HG02981 (cell line): ENCODE measurements at regions not wholly inside any gene's neighbourhood (a gene's known extent, or its start where the extent isn't known, plus 50 kb on each side); places are given as distances from the start of the nearest gene placed in this dataset.

Experiments
- ATAC-seq: cut with Tn5 transposase; IDR thresholded peaks from one replicate; pipeline ENCODE4 v1.9.1; 2021; ENCODE audit warnings: mild to moderate bottlenecking, moderate library complexity; ENCODE audit not compliant: unreplicated experiment

DNA sequence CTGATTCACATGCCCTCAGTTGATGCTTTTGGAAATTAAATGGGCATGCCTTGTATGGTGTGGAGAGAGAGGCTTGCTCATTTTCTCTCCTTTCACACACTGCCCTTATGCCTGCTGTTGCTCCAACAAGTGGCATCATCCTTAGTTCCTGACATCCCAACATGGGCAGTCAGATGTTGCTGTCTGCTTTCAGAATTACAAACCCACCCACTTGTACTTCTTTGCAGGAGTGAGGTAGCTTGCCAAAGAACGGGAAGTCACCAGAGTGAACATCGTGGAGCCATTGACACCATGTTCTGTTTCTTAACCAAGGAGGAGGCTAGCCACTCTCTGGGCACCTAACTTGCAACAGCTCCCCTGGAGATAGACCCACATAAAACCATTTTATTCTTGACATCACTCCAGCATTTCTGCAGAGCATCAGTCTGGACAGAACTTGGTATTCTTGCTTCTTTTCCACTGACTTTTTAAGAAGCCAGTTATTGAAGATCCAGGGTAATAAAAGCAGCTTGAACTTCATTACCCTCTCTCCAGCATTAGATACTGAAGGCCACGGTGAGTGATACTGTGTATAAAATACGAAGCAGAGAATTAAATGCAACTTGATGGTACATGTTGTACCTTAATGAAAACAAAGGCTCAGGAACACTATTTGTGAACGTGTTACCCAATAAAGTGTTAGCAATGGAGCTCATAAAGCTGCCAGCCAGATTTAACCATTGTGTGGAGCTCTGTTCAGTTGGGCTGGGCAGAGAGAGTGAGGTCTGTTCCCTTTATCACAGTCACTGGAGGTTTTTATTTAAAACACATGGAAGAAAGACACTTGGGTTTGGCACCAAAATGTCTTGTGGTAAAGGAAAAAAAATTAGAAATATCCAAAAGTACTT is 195.8 kb upstream of the HABP2 start:
- no peak for ATAC-seq

DNA sequence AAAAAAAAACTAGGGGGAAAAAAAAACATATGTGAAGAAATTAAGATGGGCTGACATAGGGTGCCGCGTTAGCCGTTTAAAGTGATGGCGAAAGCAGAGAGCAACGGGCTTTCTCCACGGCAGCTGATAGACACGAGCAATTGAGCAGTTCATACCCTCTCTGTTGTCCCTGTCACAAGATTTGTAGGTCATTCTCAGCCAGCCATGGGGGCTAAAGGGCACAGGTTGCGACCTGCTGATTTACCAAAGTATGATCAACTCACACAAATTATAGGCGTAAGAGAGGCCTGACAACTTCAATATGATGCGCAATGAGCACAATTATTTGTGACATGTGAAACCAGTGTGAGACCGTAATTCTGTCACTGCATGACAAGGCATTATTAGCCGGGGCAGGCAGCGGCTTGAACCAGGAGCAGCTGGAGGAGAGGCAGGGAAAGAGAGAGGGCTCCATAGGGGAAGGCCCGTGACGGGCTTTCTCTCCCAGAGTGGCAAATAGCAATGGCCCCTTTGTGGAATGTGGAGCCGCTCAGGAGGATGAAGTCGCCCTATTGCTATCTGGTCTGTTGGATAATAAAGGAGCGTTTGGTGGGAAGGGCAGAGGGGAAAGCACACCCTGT is 195.1 kb upstream of the HABP2 start:
- no peak for ATAC-seq

DNA sequence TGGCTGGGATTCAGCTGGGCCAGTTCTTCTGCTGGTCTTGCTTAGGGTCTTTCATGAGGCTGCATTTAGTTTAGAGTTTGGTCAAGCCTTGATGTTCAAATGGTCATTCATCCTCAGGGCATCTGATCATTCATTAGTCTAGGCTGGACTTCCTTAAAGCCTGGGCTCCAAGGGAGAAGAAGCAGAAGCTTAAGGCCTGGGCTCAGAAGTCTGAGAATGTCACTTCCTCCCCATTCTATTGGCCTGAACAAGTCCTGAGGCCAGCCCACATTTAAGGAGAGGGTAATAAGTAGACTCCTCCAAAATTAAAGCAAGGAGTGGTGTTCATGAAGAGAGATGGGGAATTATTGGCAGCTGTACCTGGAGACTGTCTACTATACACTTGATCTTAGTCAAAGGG is 193.2 kb upstream of the HABP2 start:
- ATAC-seq = no peak

DNA sequence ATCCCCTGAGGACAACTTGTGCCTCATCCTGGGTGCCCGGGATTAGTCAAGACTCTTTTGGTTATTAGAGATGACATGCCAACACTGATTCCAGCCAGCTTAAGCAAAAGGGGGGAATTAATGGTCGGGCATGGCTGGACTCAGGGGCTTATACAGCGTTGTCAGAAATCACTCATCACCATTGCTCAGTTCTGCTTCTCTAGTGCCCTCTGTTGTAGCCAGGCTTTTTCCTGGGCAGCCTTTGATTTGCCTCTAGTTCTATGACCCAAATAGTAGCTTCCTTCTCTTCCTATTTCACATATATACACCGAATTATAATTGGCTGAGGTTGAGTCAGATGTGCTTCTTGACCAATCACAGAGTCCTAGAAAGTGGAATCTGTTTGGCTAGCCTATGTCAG is 192.0 kb upstream of the HABP2 start:
- ATAC-seq = no peak

DNA sequence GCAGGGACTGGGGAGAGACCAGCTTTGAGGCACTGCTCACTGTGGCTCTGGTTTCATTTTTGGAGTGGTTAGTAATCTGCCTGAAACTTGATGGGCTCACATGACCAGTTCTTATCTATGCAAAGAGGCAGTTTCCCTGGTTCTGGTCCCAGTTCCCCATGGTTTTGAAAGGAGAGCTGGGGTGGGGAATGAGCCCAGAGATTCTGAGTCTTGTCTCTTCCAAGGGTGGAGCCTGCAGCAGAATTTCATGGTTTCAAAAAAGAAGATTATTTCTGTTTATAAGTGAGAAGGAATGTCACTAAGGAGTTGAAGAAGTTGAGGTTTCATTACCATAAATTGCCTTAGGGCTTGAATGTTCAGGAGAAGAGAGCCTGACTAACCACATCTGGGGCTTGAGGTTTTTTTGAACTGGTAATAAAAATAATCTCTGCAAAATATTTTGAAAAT is 190.2 kb upstream of the HABP2 start:
- ATAC-seq = no peak

DNA sequence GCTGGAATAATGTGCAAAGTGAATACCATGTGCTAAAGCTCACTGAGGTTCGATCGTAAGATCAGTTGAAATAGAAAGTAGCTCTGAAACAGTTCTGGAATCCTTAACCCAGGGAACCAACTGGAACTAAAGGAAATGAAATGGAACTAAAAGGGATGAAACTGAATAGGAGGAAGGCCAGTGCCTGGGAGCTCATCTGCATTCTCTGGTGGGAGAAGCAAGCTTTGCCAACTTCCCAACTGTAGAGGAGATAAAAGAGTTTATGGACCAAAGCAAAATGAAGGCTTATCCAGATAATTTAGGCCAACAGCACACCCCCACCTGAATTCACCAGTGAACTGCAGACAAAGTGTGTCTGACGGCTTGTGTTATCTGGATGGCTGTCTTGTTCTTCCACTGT is 188.6 kb upstream of the HABP2 start:
- no peak for ATAC-seq

DNA sequence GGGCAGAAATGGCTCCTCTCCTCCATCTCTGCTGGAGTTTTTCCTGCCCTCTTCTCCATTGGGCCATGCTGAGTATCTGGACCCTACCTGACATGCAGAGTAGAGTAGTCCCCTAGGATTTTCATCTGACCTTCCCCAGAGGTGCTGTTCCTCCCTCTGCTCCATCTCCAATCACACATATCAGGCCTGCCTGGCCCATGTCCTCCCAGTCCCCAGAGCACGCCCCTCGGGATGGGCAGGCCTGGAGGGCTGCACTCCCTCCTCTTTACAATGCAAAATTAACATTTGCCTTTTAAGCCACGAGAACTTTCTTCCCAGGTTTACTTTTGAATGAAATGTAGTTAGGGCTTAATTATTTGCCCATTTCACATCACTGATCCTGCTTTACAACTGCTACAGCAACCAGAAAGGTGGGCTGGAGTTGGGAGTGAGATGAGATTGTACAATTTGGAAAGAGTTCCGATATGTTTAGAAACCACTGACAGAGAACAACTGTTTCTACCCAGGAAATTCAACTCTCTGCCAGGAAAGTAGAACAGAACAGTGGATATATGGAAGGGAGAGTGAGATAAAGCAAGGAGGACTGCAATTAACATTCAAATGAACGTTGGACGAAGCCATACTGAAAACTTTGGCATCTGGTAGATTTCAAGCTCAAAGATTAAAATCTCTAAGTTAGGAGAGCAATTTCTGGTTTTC is 184.0 kb upstream of the HABP2 start:
- ATAC-seq = no peak

DNA sequence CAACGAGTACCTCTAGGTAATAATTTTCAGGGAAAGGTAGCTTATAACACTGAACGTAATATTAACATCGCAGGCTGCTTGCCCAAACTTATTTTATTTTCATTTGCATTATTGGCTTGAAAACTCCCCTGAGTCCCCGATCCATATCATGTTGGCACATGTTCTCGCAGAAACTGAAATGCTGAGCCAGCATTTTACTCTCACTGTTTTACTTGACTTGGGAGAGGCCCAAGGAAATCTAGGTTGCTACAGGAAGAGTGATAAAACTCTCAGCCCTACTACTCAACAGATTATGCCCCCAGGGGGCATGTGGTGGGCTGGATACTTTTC is 183.5 kb upstream of the HABP2 start:
- no peak for ATAC-seq

DNA sequence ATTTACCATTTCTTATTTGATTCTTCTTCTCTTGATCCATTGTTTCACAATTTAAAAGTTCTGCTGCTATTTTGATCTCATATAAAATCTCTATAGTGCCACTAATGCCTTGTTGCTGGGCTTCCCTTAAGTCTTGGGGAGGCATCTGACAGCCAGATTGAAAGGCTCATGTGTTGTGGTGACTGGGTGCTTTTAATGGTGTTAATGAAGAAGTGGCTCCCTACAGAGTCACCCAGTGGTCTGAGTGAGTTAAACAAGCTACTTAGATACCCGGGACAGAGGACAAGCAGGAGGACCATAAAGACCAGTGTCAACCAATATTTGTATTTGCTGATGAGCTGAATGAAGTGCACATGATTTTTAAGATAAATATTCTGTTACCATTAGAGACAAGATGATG is 176.4 kb upstream of the HABP2 start:
- ATAC-seq = no peak

DNA sequence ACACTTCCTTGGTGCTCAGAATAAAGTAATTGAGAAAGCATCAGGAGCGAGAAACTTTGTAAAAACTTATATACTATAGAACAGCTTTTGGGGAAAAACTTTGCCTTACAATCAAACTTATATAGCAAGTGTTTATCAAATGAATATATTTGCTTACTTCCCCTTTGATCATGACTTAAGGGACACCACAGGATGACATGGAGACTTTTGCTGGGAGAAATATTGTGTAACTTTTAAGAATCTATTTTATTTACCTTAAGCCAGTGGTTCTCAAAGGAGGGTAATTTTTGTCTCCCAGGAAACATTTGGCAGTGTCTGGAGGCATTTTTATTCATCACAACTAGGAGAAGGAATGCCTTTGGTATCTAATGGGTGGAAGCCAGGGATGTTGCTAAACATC is 173.8 kb upstream of the HABP2 start:
- ATAC-seq = no peak

DNA sequence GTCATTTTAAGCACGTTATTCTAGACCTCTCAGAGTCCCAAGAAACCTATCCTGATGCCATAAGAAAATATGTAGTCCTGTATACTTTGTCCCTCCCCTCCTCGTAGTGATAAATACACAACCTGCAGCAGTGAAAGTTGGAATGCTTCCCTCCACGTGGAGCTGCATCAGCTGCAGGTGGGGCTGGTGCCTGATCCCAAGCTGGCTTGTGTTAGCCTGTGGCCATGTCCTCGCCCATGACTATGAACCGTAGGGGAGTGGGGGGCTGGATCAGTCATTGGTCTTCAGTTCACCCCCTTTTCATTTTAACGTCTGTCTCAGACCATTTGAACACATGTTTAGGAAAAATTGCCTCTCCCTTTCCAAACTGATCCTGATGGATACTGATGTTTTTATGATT is 171.4 kb upstream of the HABP2 start:
- no peak for ATAC-seq

DNA sequence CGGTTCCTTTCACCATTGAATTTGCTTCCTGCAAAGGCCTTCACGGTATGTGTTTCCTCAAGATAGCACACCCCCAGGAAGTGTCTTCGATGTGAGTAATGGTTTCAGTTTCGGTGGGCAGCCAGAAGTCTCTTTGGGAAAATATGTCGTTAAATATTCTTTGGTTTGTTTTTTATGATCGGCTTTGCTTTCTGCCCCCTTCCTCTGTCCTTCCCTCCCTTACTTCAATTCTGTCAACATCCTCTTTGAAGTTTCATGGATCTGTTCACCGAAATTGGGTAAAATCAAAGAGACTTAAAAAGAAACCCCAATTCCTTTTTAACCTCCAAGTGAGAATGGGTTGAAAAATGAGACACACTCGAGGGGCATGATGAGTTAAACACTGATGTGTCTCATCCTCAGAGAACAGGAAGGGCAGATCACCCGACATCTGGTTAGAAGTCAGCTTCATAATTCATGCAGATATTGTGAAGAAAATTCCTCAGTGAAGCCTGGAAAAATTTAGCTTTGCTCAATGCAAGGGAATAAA is 170.8 kb upstream of the HABP2 start:
- peak; percentile 67 for ATAC-seq

DNA sequence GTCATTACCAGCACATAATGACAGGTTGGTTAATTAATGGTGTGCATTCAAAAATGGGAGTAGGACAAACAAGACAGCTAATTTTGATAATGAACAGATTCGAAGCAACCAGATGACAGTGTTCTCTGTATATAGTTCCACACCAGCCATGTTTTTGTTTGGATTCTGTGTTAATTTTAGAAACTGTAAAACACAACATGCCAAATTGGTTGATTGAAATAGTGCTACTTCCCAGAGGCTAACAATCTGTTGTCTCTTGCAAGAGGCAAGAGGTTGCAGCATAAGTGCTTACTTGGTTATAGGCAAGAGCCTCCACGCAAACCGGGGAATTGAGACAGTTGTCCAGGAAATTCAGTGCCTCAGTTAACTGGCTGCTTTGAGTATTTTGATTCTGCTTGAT is 170.2 kb upstream of the HABP2 start:
- no peak for ATAC-seq

DNA sequence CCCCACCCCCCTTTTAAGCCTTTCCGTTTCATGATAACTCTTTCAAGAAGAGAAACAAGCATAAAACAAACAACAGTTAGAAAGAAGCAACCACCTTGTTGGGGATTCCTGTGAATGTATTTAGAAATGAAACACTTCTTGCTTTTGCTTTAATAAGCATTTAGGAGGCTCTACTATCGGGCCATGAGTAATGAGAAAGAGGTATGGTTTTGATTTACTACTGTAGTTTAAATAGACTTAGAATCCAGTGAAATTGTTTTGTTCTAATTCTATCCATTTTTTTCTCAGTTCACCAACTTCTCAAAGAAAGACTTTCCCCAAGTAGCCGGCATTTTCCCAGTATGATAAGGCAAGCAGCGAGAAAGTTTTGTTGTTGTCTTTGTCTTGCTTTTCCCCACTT is 168.7 kb upstream of the HABP2 start:
- ATAC-seq = no peak

DNA sequence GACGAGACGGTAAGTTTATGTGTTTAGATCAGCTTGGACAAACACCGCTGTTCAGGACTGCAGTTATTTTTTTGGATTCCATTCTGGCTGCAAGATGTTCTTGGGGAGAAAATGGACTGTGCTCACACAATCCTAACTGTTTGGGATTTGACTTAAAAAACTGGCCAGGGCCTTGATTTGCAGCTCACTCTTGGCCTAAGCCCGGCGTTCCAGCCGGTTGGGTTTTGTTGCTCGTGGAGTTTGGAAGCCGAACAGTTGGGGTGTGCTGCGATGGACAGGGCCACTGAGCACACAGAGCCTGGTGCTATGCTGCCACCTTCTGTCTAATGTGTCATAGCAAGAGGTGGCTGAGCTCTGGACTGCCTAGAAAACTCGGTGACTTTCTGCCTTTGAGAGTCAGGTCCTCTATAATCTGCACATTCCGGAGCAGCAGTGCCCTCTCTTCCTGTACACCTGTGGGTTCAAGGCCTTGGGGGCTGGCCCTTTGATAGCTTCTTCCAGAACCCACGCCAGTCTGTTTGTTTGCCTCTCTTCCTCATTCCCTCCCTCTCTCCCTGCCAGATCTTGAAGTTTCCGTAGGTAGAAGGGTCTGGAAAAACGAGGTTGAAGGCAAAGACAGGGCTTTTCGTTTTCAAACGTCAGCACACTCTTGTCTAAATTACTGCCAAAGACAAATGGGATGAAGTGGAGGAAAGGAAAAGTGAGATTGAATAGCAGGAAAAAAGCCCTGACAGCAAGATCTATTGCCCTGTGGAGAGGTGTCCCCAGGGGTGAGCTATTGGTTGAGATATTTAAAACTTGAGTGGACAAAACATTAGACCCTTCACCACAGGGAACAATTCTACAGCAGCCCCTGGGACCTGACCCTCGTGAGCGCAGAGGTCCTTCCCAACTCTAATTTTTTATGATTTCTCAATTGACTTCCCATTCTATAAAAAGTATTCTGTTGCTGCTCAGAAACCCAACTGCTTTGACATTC is 167.5 kb upstream of the HABP2 start:
- ATAC-seq = peak; percentile 89

DNA sequence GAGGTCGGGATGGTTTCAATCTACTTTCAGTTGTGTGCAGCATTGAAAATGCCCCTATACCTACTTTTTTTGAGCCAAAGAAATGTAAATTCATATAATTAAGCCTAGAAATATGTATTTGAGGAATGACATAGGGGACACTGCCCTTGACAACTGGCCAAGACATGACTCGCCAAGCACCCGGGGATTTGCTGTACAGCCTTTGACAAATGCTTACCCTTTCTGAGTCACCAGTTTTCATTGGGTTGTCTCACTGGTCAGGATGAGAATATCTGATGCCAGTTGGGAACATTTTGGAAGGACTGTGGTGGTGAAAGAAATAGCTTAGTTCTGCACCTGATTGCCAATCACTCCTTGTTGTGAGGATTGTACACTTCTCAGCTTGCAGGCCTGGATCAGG is 166.8 kb upstream of the HABP2 start:
- ATAC-seq = no peak

DNA sequence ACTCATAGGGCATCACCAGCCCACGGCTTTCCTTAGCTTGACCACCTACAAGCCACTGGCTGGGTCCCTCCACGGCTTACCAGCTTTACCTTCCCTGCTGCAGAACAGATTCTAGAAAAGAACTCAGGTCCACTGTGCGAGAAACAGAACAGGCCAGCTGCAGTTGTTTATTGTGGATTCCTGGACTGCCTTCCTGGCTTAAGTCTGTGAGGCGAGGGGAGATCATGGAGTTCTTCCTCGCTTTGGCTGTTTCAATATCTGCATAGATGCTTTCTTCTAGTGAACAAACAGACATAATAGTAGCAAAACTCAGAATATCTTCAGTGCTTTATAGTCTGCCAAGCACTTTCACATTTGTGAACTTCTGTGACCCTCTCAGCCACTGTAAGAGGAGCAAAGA is 162.9 kb upstream of the HABP2 start:
- ATAC-seq = no peak

DNA sequence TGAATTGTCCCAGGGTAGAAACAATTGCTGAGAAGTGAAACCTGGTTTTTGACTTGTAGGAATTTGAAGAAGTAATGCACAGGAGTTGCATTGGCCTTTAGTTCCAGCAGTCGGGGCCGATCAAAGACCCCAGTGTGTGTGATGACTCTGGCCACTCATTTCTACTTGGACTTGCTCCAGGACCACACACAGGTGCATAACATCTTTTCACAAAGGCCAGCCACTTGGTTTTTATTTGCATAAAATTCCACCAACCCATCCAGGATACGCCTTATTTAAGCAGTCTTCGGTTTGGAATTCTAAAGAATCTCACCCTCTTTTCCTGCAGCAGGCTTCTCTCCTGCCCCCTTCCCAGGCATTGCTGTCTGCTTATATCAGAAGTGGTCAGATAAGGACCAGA is 162.0 kb upstream of the HABP2 start:
- ATAC-seq = no peak

DNA sequence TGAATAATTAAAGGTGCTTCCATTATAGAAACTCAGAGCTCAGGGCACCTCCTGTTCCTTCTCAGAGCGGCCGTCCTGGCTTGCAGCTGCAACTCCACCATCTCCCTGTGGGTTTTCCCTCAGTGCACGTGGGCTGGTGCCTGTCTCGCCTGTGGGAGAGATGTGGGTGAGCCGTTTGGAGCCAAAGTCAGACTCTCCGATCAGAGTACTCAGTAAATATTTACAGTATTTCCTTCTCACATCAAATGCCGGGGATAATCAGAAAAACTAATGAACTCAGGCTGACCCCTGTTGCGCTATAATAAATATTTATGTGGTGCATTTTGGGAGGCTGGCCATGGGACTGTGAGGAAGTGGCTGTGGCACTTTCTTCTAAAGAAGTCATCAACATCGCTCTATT is 155.8 kb upstream of the HABP2 start:
- no peak for ATAC-seq

DNA sequence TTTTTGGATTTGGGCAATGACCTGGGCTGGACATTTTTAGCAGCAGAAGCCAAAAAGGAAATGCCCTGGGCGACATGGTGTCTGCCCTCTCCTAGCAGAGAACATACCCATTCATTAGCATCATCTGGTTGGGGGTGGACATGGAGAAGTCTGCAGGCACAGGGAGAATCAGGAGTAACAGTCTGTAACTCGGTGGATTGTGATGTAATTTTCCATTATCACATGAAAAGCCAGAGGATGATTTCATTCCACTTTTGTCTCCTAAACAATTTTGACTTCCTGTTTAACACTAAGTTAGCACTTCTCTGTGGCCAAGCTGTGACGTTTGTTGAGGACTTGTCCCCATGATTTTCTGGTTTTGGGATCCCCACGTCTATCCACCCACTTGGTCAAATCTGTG is 153.8 kb upstream of the HABP2 start:
- no peak for ATAC-seq

DNA sequence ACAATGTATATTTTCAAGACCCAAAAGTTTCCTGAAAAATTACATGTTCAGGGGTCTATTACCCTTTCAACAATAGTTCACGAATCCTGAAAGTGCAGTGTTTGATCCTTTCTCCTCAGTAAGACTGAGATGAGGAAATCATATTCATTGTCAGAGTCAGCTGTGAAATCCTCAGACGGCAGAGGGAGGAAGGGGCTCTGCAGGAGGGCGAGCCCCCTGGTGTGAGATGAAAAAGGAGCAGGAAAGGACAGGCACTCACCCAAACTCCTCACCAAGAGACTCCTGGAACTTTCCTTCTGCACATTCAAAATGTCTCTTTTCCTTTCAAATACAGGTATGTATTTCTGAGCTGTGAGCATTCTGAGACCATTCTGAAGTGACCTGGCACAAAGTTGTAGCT is 150.3 kb upstream of the HABP2 start:
- no peak for ATAC-seq
